EL (cell line): ENCODE measurements at regions not wholly inside any gene's neighbourhood (a gene's known extent, or its start where the extent isn't known, plus 50 kb on each side); places are given as distances from the start of the nearest gene placed in this dataset.

ENCODE experiments used
- DNase-seq: peaks from one replicate; pipeline ENCODE4 v3.0.0-alpha.2; 2016

GRCh38 chr20:40808936-40809335 lies 119.9 kb upstream of the MAFB start:
- DNase-seq: no peak

- no peak for DNase-seq
These were observed 120.3 kb upstream of the MAFB start for GRCh38 chr20:40809361-40809760.

- DNase-seq: no peak
These were observed 121.4 kb upstream of the MAFB start for GRCh38 chr20:40810332-40811000.

GRCh38 chr20:40811004-40811403 lies 122.0 kb upstream of the MAFB start:
- DNase-seq: no peak

GRCh38 chr20:40811660-40812414 lies 122.8 kb upstream of the MAFB start:
- DNase-seq: no peak

GRCh38 chr20:40812415-40812925 lies 123.4 kb upstream of the MAFB start:
- DNase-seq: no peak

GRCh38 chr20:40813029-40813431 lies 124.0 kb upstream of the MAFB start:
- no peak for DNase-seq

GRCh38 chr20:40813708-40814630 lies 124.9 kb upstream of the MAFB start:
- DNase-seq: no peak

GRCh38 chr20:40814631-40814960 lies 125.6 kb upstream of the MAFB start:
- no peak for DNase-seq

- DNase-seq: no peak
These were observed 126.4 kb upstream of the MAFB start for GRCh38 chr20:40815156-40816038.

GRCh38 chr20:40816039-40816352 lies 127.0 kb upstream of the MAFB start:
- no peak for DNase-seq

GRCh38 chr20:40821429-40821828 lies 132.4 kb upstream of the MAFB start:
- DNase-seq: no peak

- DNase-seq: no peak
These were observed 137.7 kb upstream of the MAFB start for GRCh38 chr20:40826699-40827098.

- DNase-seq: no peak
These were observed 146.3 kb upstream of the MAFB start for GRCh38 chr20:40835321-40835720.

GRCh38 chr20:40838509-40838908 lies 149.5 kb upstream of the MAFB start:
- no peak for DNase-seq

GRCh38 chr20:40843251-40843650 lies 154.2 kb upstream of the MAFB start:
- DNase-seq: no peak

- DNase-seq: no peak
These were observed 155.3 kb upstream of the MAFB start for GRCh38 chr20:40844332-40844731.

GRCh38 chr20:40848096-40848495 lies 159.1 kb upstream of the MAFB start:
- no peak for DNase-seq

- no peak for DNase-seq
These were observed 159.5 kb upstream of the MAFB start for GRCh38 chr20:40848526-40848925.

- DNase-seq: no peak
These were observed 160.4 kb upstream of the MAFB start for GRCh38 chr20:40849456-40849855.

GRCh38 chr20:40851051-40851450 lies 162.0 kb upstream of the MAFB start:
- no peak for DNase-seq

GRCh38 chr20:40855269-40855668 lies 166.2 kb upstream of the MAFB start:
- DNase-seq: no peak

- DNase-seq: no peak
These were observed 167.6 kb upstream of the MAFB start for GRCh38 chr20:40856653-40857052.
